Endodermal cell (in vitro differentiated cells): ENCODE measurements at regions not wholly inside any gene's neighbourhood (a gene's known extent, or its start where the extent isn't known, plus 50 kb on each side); places are given as distances from the start of the nearest gene placed in this dataset.
A peak's percentile ranks its signal among the peaks of the same experiment; 100 is the strongest.

Experiments
- DNase-seq: peaks from one replicate; pipeline ENCODE4 v3.0.0-alpha.2; 2017
- H3K27ac ChIP-seq: 2 replicates; pipeline ENCODE4 v1.5.1; 2013; ENCODE audit warnings: mild to moderate bottlenecking, low read depth, low read length, moderate library complexity
- H3K27me3 ChIP-seq: 2 replicates; pipeline ENCODE4 v1.6.1; 2013; ENCODE audit warnings: mild to moderate bottlenecking, low read length, moderate library complexity; ENCODE audit not compliant: insufficient read depth, control insufficient read depth, poor library complexity, severe bottlenecking
- H3K36me3 ChIP-seq: 2 replicates; pipeline ENCODE4 v1.7.0; 2013; ENCODE audit warnings: mild to moderate bottlenecking, low read length, moderate library complexity; ENCODE audit not compliant: control insufficient read depth, insufficient read depth
- H3K4me1 ChIP-seq: one replicate; pipeline ENCODE4 v1.7.0; 2013; ENCODE audit warnings: low read length; ENCODE audit not compliant: control insufficient read depth, insufficient read depth
- H3K4me3 ChIP-seq: 2 replicates; pipeline ENCODE4 v1.5.1; 2013; ENCODE audit warnings: mild to moderate bottlenecking, low read length, moderate library complexity
- H3K9ac ChIP-seq: 2 replicates; pipeline ENCODE4 v1.6.1; 2013; ENCODE audit warnings: mild to moderate bottlenecking, low read length, moderate library complexity; ENCODE audit not compliant: poor library complexity, severe bottlenecking; ENCODE audit errors: extremely low read depth
- H3K9me3 ChIP-seq: 2 replicates; pipeline ENCODE4 v1.6.1; 2013; ENCODE audit warnings: mild to moderate bottlenecking, low read length, moderate library complexity; ENCODE audit not compliant: control insufficient read depth
- H3K27ac Mint-ChIP-seq: 2 replicates; pipeline ENCODE4 v1.8.0; 2020; ENCODE audit warnings: mixed read lengths
- H3K27me3 Mint-ChIP-seq: 2 replicates; pipeline ENCODE4 v1.8.0; 2021; ENCODE audit warnings: mild to moderate bottlenecking, mixed read lengths; ENCODE audit not compliant: insufficient read depth
- H3K36me3 Mint-ChIP-seq: 2 replicates; pipeline ENCODE4 v1.8.0; 2020; ENCODE audit warnings: low read depth, mixed read lengths
- H3K4me1 Mint-ChIP-seq: 2 replicates; pipeline ENCODE4 v1.8.0; 2020; ENCODE audit warnings: mixed read lengths
- H3K4me3 Mint-ChIP-seq: 2 replicates; pipeline ENCODE4 v1.8.0; 2020; ENCODE audit warnings: mild to moderate bottlenecking, moderate library complexity, mixed read lengths
- H3K9me3 Mint-ChIP-seq: 2 replicates; pipeline ENCODE4 v1.8.0; 2020; ENCODE audit warnings: mild to moderate bottlenecking, mixed read lengths
- WGBS, 2 experiments: methylation state at CpG; one replicate each; pipeline versions ENCODE4 v1.1.5 to v1.1.7; 2013; ENCODE audit warnings: missing lambda C conversion rate in 2 of 2, mixed read lengths in 1 of 2; ENCODE audit not compliant: insufficient coverage in 1 of 2, insufficient read length in 1 of 2; 5-methylcytosine and 5-hydroxymethylcytosine counted together
- TF ChIP-seq, protein P1 (sequence below): fragments of 200-600 bp; sonication (generic); conservative IDR thresholded peaks from 2 replicates; pipeline ENCODE4 v1.5.0; 2021; ENCODE audit warnings: antibody characterized with exemption, mild to moderate bottlenecking

DNA sequence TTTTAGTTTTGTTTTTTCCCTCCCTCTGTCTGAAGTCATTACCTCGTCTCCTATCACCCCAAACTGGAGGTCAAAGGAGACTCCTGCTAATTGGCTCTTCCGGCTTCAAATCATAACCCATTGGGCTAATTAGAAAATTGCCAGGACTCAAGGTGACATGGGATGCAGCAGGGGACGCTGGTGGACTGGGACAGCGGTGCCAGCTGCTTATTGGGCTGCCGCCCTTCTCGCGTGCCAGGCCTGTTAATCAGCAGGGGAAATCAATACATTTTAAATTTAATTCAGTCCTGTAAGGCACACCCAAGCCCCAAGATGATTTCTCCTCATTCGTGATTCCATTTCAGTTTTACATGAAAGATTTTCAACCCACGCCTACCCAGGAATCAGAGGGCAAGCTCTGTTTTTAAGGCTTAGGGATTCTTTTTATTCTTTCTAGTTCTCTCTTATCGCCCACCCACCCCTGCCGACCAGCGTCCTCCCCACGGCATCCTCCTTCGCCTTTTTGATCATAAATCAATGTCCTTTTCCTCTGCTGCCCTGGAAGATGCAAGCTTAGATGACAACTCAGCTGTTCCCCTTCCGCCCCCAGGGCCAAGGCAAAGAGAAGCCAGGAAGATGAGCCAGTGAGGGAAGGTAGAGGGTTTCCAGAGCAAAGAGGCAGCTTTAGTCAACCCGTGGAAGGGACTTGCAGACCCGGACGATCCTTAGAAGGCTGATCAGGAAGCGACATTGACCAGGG, 329.6 kb downstream of the UACA start:
- H3K36me3 Mint-ChIP-seq = no peaks in the 10 kb centered on the region
- H3K4me3 Mint-ChIP-seq = peak overlapping the region; percentile 18
- H3K9me3 ChIP-seq = peaks cover 7% of the 10 kb centered on the region
- DNase-seq = no peak
- H3K36me3 ChIP-seq = no peaks in the 10 kb centered on the region
- peak overlapping the region; percentile 26 for H3K27ac ChIP-seq
- no peak overlapping the region for H3K9ac ChIP-seq
- no peaks in the 10 kb centered on the region for H3K27me3 ChIP-seq
- TF ChIP-seq, protein P1, sequence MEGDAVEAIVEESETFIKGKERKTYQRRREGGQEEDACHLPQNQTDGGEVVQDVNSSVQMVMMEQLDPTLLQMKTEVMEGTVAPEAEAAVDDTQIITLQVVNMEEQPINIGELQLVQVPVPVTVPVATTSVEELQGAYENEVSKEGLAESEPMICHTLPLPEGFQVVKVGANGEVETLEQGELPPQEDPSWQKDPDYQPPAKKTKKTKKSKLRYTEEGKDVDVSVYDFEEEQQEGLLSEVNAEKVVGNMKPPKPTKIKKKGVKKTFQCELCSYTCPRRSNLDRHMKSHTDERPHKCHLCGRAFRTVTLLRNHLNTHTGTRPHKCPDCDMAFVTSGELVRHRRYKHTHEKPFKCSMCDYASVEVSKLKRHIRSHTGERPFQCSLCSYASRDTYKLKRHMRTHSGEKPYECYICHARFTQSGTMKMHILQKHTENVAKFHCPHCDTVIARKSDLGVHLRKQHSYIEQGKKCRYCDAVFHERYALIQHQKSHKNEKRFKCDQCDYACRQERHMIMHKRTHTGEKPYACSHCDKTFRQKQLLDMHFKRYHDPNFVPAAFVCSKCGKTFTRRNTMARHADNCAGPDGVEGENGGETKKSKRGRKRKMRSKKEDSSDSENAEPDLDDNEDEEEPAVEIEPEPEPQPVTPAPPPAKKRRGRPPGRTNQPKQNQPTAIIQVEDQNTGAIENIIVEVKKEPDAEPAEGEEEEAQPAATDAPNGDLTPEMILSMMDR = no peak
- H3K27ac Mint-ChIP-seq = peak overlapping the region; percentile 14
- H3K4me1 ChIP-seq = peaks cover 4% of the 10 kb centered on the region
- peaks cover 3% of the 10 kb centered on the region for H3K27me3 Mint-ChIP-seq
- H3K4me1 Mint-ChIP-seq = peaks cover 25% of the 10 kb centered on the region
- peak overlapping the region; percentile 43 for H3K4me3 ChIP-seq
- WGBS, 2 experiments = 82 to 89% methylated on average over 15 to 19 of the region's 19 CpGs
- peaks cover 10% of the 10 kb centered on the region for H3K9me3 Mint-ChIP-seq

DNA sequence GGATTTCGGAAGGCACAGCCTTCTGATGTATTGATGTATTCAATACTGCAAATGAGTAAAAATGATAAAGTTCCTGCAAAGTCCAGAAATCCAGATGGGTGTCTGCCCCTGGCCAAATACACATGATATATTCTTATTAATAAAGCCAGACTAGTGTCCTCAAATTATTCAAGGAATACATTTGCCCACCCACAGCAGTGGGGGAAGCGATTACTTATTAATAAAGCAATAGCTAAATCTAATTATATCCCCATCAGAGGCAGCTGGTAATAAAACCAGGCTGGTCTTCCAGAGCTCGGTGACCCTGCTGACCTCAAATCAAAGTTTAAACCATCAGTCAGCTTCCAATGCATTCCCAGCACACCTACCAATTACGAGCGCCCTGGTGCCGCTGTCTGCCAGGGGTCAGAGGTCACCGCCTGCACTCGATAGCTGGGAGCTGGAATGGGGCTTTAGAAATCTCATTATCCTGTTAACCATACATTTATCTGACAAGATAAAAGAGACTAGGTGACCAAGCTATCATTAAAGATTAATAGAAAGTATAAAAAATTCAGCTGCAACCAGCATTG, 330.3 kb downstream of the UACA start:
- peaks cover 14% of the 10 kb centered on the region for H3K9me3 ChIP-seq
- Mint-ChIP-seq H3K9me3 (peaks cover 17% of the 10 kb centered on the region), H3K27me3 (peaks cover 3% of the 10 kb centered on the region), H3K36me3 (no peaks in the 10 kb centered on the region), H3K4me1 (peaks cover 25% of the 10 kb centered on the region), H3K27ac (no peak overlapping the region), H3K4me3 (no peak overlapping the region)
- TF ChIP-seq, protein P1 = no peak
- no peaks in the 10 kb centered on the region for H3K36me3 ChIP-seq
- peaks cover 4% of the 10 kb centered on the region for H3K4me1 ChIP-seq
- H3K27ac ChIP-seq = no peak overlapping the region
- no peaks in the 10 kb centered on the region for H3K27me3 ChIP-seq
- no peak overlapping the region for H3K9ac ChIP-seq
- no peak for DNase-seq
- no peak overlapping the region for H3K4me3 ChIP-seq
- 75 to 100% methylated on average over 1 to 8 of the region's 8 CpGs for WGBS, 2 experiments

DNA sequence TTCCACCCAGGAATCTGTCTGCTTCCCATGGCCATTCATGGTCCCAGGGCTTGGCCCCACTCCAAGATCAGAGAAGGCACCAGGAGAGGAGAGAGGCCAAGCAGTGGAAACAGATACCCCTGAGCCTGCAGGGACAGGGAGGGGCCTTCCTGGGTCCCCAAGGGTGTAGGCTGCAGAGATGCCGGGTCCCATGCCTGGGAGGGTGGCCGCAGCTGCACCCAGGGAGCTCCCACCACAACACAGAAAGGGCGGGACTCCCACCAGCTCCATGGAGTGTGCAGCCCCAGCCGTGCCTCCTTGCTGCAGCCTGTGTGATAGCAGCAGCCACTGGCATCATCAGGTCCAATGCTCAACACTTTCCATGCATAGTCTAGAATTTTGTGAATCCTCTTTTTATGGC, 331.5 kb downstream of the UACA start:
- Histone ChIP-seq H3K4me3 (no peak overlapping the region), H3K36me3 (no peaks in the 10 kb centered on the region), H3K4me1 (peaks cover 4% of the 10 kb centered on the region), H3K27me3 (no peaks in the 10 kb centered on the region), H3K9me3 (peaks cover 15% of the 10 kb centered on the region), H3K9ac (no peak overlapping the region), H3K27ac (no peak overlapping the region)
- H3K27ac Mint-ChIP-seq = no peak overlapping the region
- TF ChIP-seq, protein P1 = no peak
- no peak overlapping the region for H3K4me3 Mint-ChIP-seq
- no peak for DNase-seq
- H3K27me3 Mint-ChIP-seq = peaks cover 3% of the 10 kb centered on the region
- H3K4me1 Mint-ChIP-seq = peaks cover 23% of the 10 kb centered on the region
- H3K36me3 Mint-ChIP-seq = no peaks in the 10 kb centered on the region
- 88 to 100% methylated on average over 2 to 4 of the region's 4 CpGs for WGBS, 2 experiments
- H3K9me3 Mint-ChIP-seq = peaks cover 18% of the 10 kb centered on the region
